MV-4-11 (cell line): ENCODE measurements at regions not wholly inside any gene's neighbourhood (a gene's known extent, or its start where the extent isn't known, plus 50 kb on each side); places are given as distances from the start of the nearest gene placed in this dataset.
"Not testable (repeated sequence)": the region's sequence is repeated elsewhere in the genome, so short reads cannot be mapped to it uniquely, and the experiment has no call there.

Source experiments
- DNase-seq: peaks from one replicate; lab custom pipeline; 2025; lab: John Stamatoyannopoulos, UW

GRCh38 chr14:82987502-82988124 is 1454.0 kb upstream of the SEL1L start:
- DNase-seq: no peak

GRCh38 chr14:82994547-82994946 is 1460.9 kb upstream of the SEL1L start:
- DNase-seq: not testable (repeated sequence)

- DNase-seq: no peak
Measured at GRCh38 chr14:82999802-83000201, 1466.1 kb upstream of the SEL1L start.

- DNase-seq: no peak
Measured at GRCh38 chr14:83004456-83005006, 1470.9 kb upstream of the SEL1L start.

GRCh38 chr14:83006121-83006670 is 1472.5 kb upstream of the SEL1L start:
- no peak for DNase-seq

- DNase-seq: not testable (repeated sequence)
Measured at GRCh38 chr14:83007052-83007451, 1473.4 kb upstream of the SEL1L start.

- no peak for DNase-seq
Measured at GRCh38 chr14:83007641-83008225, 1474.1 kb upstream of the SEL1L start.

GRCh38 chr14:83017296-83017695 is 1483.6 kb upstream of the SEL1L start:
- DNase-seq: no peak

GRCh38 chr14:83019744-83020414 is 1486.2 kb upstream of the SEL1L start:
- DNase-seq: no peak

GRCh38 chr14:83021323-83021722 is 1487.7 kb upstream of the SEL1L start:
- no peak for DNase-seq

GRCh38 chr14:83023369-83023768 is 1489.7 kb upstream of the SEL1L start:
- no peak for DNase-seq

GRCh38 chr14:83041224-83041623 is 1507.6 kb upstream of the SEL1L start:
- no peak for DNase-seq

GRCh38 chr14:83042858-83043257 is 1509.2 kb upstream of the SEL1L start:
- DNase-seq: no peak

- DNase-seq: no peak
Measured at GRCh38 chr14:83044001-83044400, 1510.3 kb upstream of the SEL1L start.

GRCh38 chr14:83047059-83047830 is 1513.6 kb upstream of the SEL1L start:
- no peak for DNase-seq

GRCh38 chr14:83053022-83053710 is 1519.5 kb upstream of the SEL1L start:
- DNase-seq: no peak

- no peak for DNase-seq
Measured at GRCh38 chr14:83058068-83058467, 1524.4 kb upstream of the SEL1L start.

- peak; percentile 34 for DNase-seq
Measured at GRCh38 chr14:83071888-83072501, 1538.3 kb upstream of the SEL1L start.

- peak; percentile 93 for DNase-seq
Measured at GRCh38 chr14:83085136-83085535, 1551.5 kb upstream of the SEL1L start.

- DNase-seq: no peak
Measured at GRCh38 chr14:83085725-83086124, 1552.1 kb upstream of the SEL1L start.
